Head of caudate nucleus (tissue), 42 donors: ENCODE measurements at regions not wholly inside any gene's neighbourhood (a gene's known extent, or its start where the extent isn't known, plus 50 kb on each side); places are given as distances from the start of the nearest gene placed in this dataset.
"Not testable (repeated sequence)": the region's sequence is repeated elsewhere in the genome, so short reads cannot be mapped to it uniquely, and the experiment has no call there.

ENCODE experiments used
- DNase-seq, 42 donors: peaks; one replicate each; pipeline versions ENCODE4 v3.0.0 to v3.0.0-alpha.2; 2020 to 2021; ENCODE audit warnings: mixed read lengths in 7 of 42
- intact Hi-C: fragments of 100-400 bp; cut with DNase I; formaldehyde crosslinking; loops from one replicate; pipeline ENCODE4 v1.15.0; 2022

GRCh38 chr7:32662509-32662908, 167.2 kb downstream of the AVL9 start:
- intact Hi-C loops: not testable (repeated sequence)

GRCh38 chr7:32661929-32662328, 166.6 kb downstream of the AVL9 start:
- intact Hi-C loops: no loop called here
- no peak for DNase-seq

More at GRCh38 chr7:32662509-32662908, 167.2 kb downstream of the AVL9 start:
- not testable (repeated sequence) for DNase-seq

GRCh38 chr7:32661501-32661900, 166.2 kb downstream of the AVL9 start:
- intact Hi-C loops: no loop called here
- no peak for DNase-seq

GRCh38 chr7:32660936-32661335, 165.6 kb downstream of the AVL9 start:
- intact Hi-C loops: no loop called here

GRCh38 chr7:32659853-32660252, 164.6 kb downstream of the AVL9 start:
- DNase-seq: no peak
- intact Hi-C loops: no loop called here

More at GRCh38 chr7:32660936-32661335, 165.6 kb downstream of the AVL9 start:
- no peak for DNase-seq

GRCh38 chr7:32658467-32658869, 163.2 kb downstream of the AVL9 start:
- DNase-seq: no peak
- intact Hi-C loops: no loop called here

- intact Hi-C loops: no loop called here
- no peak for DNase-seq
Measured at GRCh38 chr7:32658034-32658433, 162.7 kb downstream of the AVL9 start.

GRCh38 chr7:32654549-32654948, 159.3 kb downstream of the AVL9 start:
- intact Hi-C loops, DNase-seq: not testable (repeated sequence)

- DNase-seq, intact Hi-C loops: not testable (repeated sequence)
Measured at GRCh38 chr7:32650356-32650755, 155.1 kb downstream of the AVL9 start.

- no peak for DNase-seq
- intact Hi-C loops: no loop called here
Measured at GRCh38 chr7:32648408-32649156, 153.3 kb downstream of the AVL9 start.

- intact Hi-C loops, DNase-seq: not testable (repeated sequence)
Measured at GRCh38 chr7:32645255-32645654, 150.0 kb downstream of the AVL9 start.

GRCh38 chr7:32643194-32643593, 147.9 kb downstream of the AVL9 start:
- DNase-seq: no peak
- intact Hi-C loops: no loop called here

GRCh38 chr7:32639122-32639521, 143.8 kb downstream of the AVL9 start:
- intact Hi-C loops: no loop called here

GRCh38 chr7:32638479-32639121, 143.3 kb downstream of the AVL9 start:
- DNase-seq, intact Hi-C loops: not testable (repeated sequence)

More at GRCh38 chr7:32639122-32639521, 143.8 kb downstream of the AVL9 start:
- no peak for DNase-seq
